HG03135 (cell line): ENCODE measurements at regions not wholly inside any gene's neighbourhood (a gene's known extent, or its start where the extent isn't known, plus 50 kb on each side); places are given as distances from the start of the nearest gene placed in this dataset.
"Not testable (repeated sequence)": the region's sequence is repeated elsewhere in the genome, so short reads cannot be mapped to it uniquely, and the experiment has no call there.

ENCODE experiments used
- ATAC-seq: cut with Tn5 transposase; IDR thresholded peaks from one replicate; pipeline ENCODE4 v1.9.1; 2021; ENCODE audit warnings: mild to moderate bottlenecking, moderate library complexity; ENCODE audit not compliant: unreplicated experiment

GRCh38 chr7:69419934-69420333 lies 178.3 kb upstream of the AUTS2 start:
- no peak for ATAC-seq

GRCh38 chr7:69422574-69422985 lies 175.7 kb upstream of the AUTS2 start:
- ATAC-seq = no peak

GRCh38 chr7:69426705-69427104 lies 171.6 kb upstream of the AUTS2 start:
- ATAC-seq = no peak

GRCh38 chr7:69428089-69428488 lies 170.2 kb upstream of the AUTS2 start:
- ATAC-seq = no peak

- ATAC-seq = no peak
Observed at GRCh38 chr7:69429911-69430383, 168.3 kb upstream of the AUTS2 start.

GRCh38 chr7:69430384-69431021 lies 167.8 kb upstream of the AUTS2 start:
- ATAC-seq = no peak

GRCh38 chr7:69431626-69432025 lies 166.6 kb upstream of the AUTS2 start:
- no peak for ATAC-seq

- not testable (repeated sequence) for ATAC-seq
Observed at GRCh38 chr7:69432276-69432675, 166.0 kb upstream of the AUTS2 start.

- ATAC-seq = no peak
Observed at GRCh38 chr7:69433081-69433480, 165.2 kb upstream of the AUTS2 start.

- no peak for ATAC-seq
Observed at GRCh38 chr7:69434398-69434815, 163.9 kb upstream of the AUTS2 start.

GRCh38 chr7:69435711-69436110 lies 162.6 kb upstream of the AUTS2 start:
- no peak for ATAC-seq

GRCh38 chr7:69436946-69437345 lies 161.3 kb upstream of the AUTS2 start:
- ATAC-seq = no peak

GRCh38 chr7:69438584-69439412 lies 159.5 kb upstream of the AUTS2 start:
- no peak for ATAC-seq

GRCh38 chr7:69439636-69440325 lies 158.5 kb upstream of the AUTS2 start:
- no peak for ATAC-seq

GRCh38 chr7:69440976-69441375 lies 157.3 kb upstream of the AUTS2 start:
- ATAC-seq = no peak

- no peak for ATAC-seq
Observed at GRCh38 chr7:69443136-69443535, 155.1 kb upstream of the AUTS2 start.

- ATAC-seq = no peak
Observed at GRCh38 chr7:69445541-69445940, 152.7 kb upstream of the AUTS2 start.

GRCh38 chr7:69446213-69446612 lies 152.1 kb upstream of the AUTS2 start:
- not testable (repeated sequence) for ATAC-seq

- no peak for ATAC-seq
Observed at GRCh38 chr7:69448071-69448470, 150.2 kb upstream of the AUTS2 start.

- no peak for ATAC-seq
Observed at GRCh38 chr7:69450456-69450855, 147.8 kb upstream of the AUTS2 start.

GRCh38 chr7:69451715-69452114 lies 146.6 kb upstream of the AUTS2 start:
- no peak for ATAC-seq

GRCh38 chr7:69452797-69453196 lies 145.5 kb upstream of the AUTS2 start:
- no peak for ATAC-seq
